ENCODE measurements at regions not wholly inside any gene's neighbourhood (a gene's known extent, or its start where the extent isn't known, plus 50 kb on each side); places are given as distances from the start of the nearest gene placed in this dataset.

GRCh38 chr4:33296876-33297455 is 2576.8 kb downstream of the PCDH7 start:
- H3K27ac ChIP-seq = no peak overlapping the region

GRCh38 chr4:33302321-33302720 is 2582.2 kb downstream of the PCDH7 start:
- DNase-seq (ENCODE audit: low spot score) = no peak
- no peaks in the 10 kb centered on the region for H3K79me2 ChIP-seq
- H3K4me1 ChIP-seq (ENCODE audit: insufficient read depth) = peaks cover 4% of the 10 kb centered on the region
- 33% methylated on average over 2 of the region's 2 CpGs for WGBS (ENCODE audit: low lambda C conversion rate, missing lambda C conversion rate)
- TF ChIP-seq EZH2phosphoT487 (IDR thresholded peaks at IDR 0.05; ENCODE audit: low read depth, severe bottlenecking, unreplicated experiment) = no peak
- TF ChIP-seq EZH2 (IDR thresholded peaks at IDR 0.05; ENCODE audit: borderline replicate concordance) = no peak
- TF ChIP-seq, protein P1, sequence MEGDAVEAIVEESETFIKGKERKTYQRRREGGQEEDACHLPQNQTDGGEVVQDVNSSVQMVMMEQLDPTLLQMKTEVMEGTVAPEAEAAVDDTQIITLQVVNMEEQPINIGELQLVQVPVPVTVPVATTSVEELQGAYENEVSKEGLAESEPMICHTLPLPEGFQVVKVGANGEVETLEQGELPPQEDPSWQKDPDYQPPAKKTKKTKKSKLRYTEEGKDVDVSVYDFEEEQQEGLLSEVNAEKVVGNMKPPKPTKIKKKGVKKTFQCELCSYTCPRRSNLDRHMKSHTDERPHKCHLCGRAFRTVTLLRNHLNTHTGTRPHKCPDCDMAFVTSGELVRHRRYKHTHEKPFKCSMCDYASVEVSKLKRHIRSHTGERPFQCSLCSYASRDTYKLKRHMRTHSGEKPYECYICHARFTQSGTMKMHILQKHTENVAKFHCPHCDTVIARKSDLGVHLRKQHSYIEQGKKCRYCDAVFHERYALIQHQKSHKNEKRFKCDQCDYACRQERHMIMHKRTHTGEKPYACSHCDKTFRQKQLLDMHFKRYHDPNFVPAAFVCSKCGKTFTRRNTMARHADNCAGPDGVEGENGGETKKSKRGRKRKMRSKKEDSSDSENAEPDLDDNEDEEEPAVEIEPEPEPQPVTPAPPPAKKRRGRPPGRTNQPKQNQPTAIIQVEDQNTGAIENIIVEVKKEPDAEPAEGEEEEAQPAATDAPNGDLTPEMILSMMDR (IDR thresholded peaks at IDR 0.05; ENCODE audit: poor library complexity) = no peak
- H3K27ac ChIP-seq = no peak overlapping the region
- H3K36me3 ChIP-seq (replicated peaks; ENCODE audit: insufficient read depth, low read depth) = no peaks in the 10 kb centered on the region
- H3K9me2 ChIP-seq (replicated peaks; ENCODE audit: insufficient read depth) = no peaks in the 10 kb centered on the region
- H3K9me3 ChIP-seq (ENCODE audit: low read depth) = no peaks in the 10 kb centered on the region
- H3K27me3 ChIP-seq = no peaks in the 10 kb centered on the region
- H2AFZ ChIP-seq = no peak overlapping the region
- H3K4me3 ChIP-seq = no peak overlapping the region
- no peak overlapping the region for H3K4me2 ChIP-seq
- no peaks in the 10 kb centered on the region for H4K20me1 ChIP-seq (ENCODE audit: insufficient read depth, poor library complexity, severe bottlenecking)

More at GRCh38 chr4:33296876-33297455, 2576.8 kb downstream of the PCDH7 start:
- TF ChIP-seq EZH2 (IDR thresholded peaks at IDR 0.05; ENCODE audit: borderline replicate concordance) (no peak), EZH2phosphoT487 (IDR thresholded peaks at IDR 0.05; ENCODE audit: low read depth, severe bottlenecking, unreplicated experiment) (no peak)
- TF ChIP-seq, protein P1 (IDR thresholded peaks at IDR 0.05; ENCODE audit: poor library complexity) = no peak
- no peak for DNase-seq (ENCODE audit: low spot score)
- no peaks in the 10 kb centered on the region for H3K79me2 ChIP-seq
- no peak overlapping the region for H3K4me2 ChIP-seq
- H2AFZ ChIP-seq = no peak overlapping the region
- H3K9me3 ChIP-seq (ENCODE audit: low read depth) = no peaks in the 10 kb centered on the region
- no peaks in the 10 kb centered on the region for H3K9me2 ChIP-seq (replicated peaks; ENCODE audit: insufficient read depth)
- H4K20me1 ChIP-seq (ENCODE audit: insufficient read depth, poor library complexity, severe bottlenecking) = no peaks in the 10 kb centered on the region
- H3K27me3 ChIP-seq = no peaks in the 10 kb centered on the region
- no peak overlapping the region for H3K4me3 ChIP-seq
- H3K36me3 ChIP-seq (replicated peaks; ENCODE audit: insufficient read depth, low read depth) = no peaks in the 10 kb centered on the region
- no peaks in the 10 kb centered on the region for H3K4me1 ChIP-seq (ENCODE audit: insufficient read depth)
- WGBS (ENCODE audit: low lambda C conversion rate, missing lambda C conversion rate) = 49% methylated on average over 3 of the region's 3 CpGs

GRCh38 chr4:33306131-33306530 is 2586.0 kb downstream of the PCDH7 start:
- H3K4me2 ChIP-seq = no peak overlapping the region
- H3K9me3 ChIP-seq (ENCODE audit: low read depth) = no peaks in the 10 kb centered on the region
- no peak overlapping the region for H3K4me3 ChIP-seq
- no peaks in the 10 kb centered on the region for H3K79me2 ChIP-seq
- no peak for TF ChIP-seq EZH2phosphoT487 (IDR thresholded peaks at IDR 0.05; ENCODE audit: low read depth, severe bottlenecking, unreplicated experiment)
- TF ChIP-seq, protein P1 (IDR thresholded peaks at IDR 0.05; ENCODE audit: poor library complexity) = no peak
- no peak for TF ChIP-seq EZH2 (IDR thresholded peaks at IDR 0.05; ENCODE audit: borderline replicate concordance)
- no peaks in the 10 kb centered on the region for H3K36me3 ChIP-seq (replicated peaks; ENCODE audit: insufficient read depth, low read depth)
- no peaks in the 10 kb centered on the region for H4K20me1 ChIP-seq (ENCODE audit: insufficient read depth, poor library complexity, severe bottlenecking)
- DNase-seq (ENCODE audit: low spot score) = no peak
- H3K27me3 ChIP-seq = no peaks in the 10 kb centered on the region
- 83% methylated on average over 2 of the region's 2 CpGs for WGBS (ENCODE audit: low lambda C conversion rate, missing lambda C conversion rate)
- H3K27ac ChIP-seq = no peak overlapping the region
- no peak overlapping the region for H2AFZ ChIP-seq
- peaks cover 4% of the 10 kb centered on the region for H3K4me1 ChIP-seq (ENCODE audit: insufficient read depth)
- no peaks in the 10 kb centered on the region for H3K9me2 ChIP-seq (replicated peaks; ENCODE audit: insufficient read depth)
